Loucy (cell line): ENCODE measurements at regions not wholly inside any gene's neighbourhood (a gene's known extent, or its start where the extent isn't known, plus 50 kb on each side); places are given as distances from the start of the nearest gene placed in this dataset.

Experiments
- H2AFZ ChIP-seq: fragments of 200-600 bp; sonication (generic); 2 replicates; pipeline ENCODE4 v1.6.0; 2016; ENCODE audit warnings: antibody characterized with exemption, mild to moderate bottlenecking, low read length, moderate library complexity
- H3F3A ChIP-seq: fragments of 200-600 bp; 2 replicates; pipeline ENCODE4 v1.6.0; 2016; ENCODE audit warnings: antibody characterized with exemption, low read depth, mild to moderate bottlenecking
- H3K27me3 ChIP-seq: fragments of 200-600 bp; sonication (generic); 2 replicates; pipeline ENCODE4 v1.6.1; 2014; ENCODE audit warnings: low read length, mild to moderate bottlenecking; ENCODE audit not compliant: insufficient read depth, poor library complexity, severe bottlenecking
- H3K36me3 ChIP-seq: fragments of 200-600 bp; sonication (generic); 2 replicates; pipeline ENCODE4 v1.6.1; 2016; ENCODE audit warnings: low read length; ENCODE audit not compliant: insufficient read depth
- H3K4me1 ChIP-seq: fragments of 200-600 bp; sonication (generic); 2 replicates; pipeline ENCODE4 v1.5.1; 2014; ENCODE audit warnings: low read length, mild to moderate bottlenecking; ENCODE audit not compliant: insufficient read depth, poor library complexity, severe bottlenecking
- H3K4me2 ChIP-seq: fragments of 200-600 bp; sonication (generic); 2 replicates; pipeline ENCODE4 v1.6.0; 2014; ENCODE audit warnings: antibody characterized with exemption, low read length, low read depth, mild to moderate bottlenecking; ENCODE audit not compliant: poor library complexity, severe bottlenecking
- H3K4me3 ChIP-seq: fragments of 200-600 bp; sonication (generic); 2 replicates; pipeline ENCODE4 v1.5.1; 2014; ENCODE audit warnings: low read length, mild to moderate bottlenecking, mixed read lengths; ENCODE audit not compliant: poor library complexity, severe bottlenecking
- H3K79me2 ChIP-seq: fragments of 200-600 bp; sonication (generic); 2 replicates; pipeline ENCODE4 v1.6.1; 2014; ENCODE audit warnings: low read length; ENCODE audit not compliant: insufficient read depth
- H3K9ac ChIP-seq: fragments of 200-600 bp; sonication (generic); 2 replicates; pipeline ENCODE4 v1.6.0; 2014; ENCODE audit warnings: mild to moderate bottlenecking, low read depth, low read length, moderate library complexity; ENCODE audit not compliant: poor library complexity, severe bottlenecking
- H3K9me2 ChIP-seq: fragments of 200-600 bp; sonication (generic); replicated peaks from 2 replicates; pipeline ENCODE4 v1.6.1; 2016; ENCODE audit warnings: low read depth, low read length, mixed read lengths
- H3K9me3 ChIP-seq: fragments of 200-600 bp; sonication (generic); 2 replicates; pipeline ENCODE4 v1.6.1; 2014; ENCODE audit warnings: mild to moderate bottlenecking, antibody characterized with exemption, low read length, low read depth; ENCODE audit not compliant: insufficient read depth
- H4K20me1 ChIP-seq: fragments of 200-600 bp; sonication (generic); 2 replicates; pipeline ENCODE4 v1.6.0; 2014; ENCODE audit warnings: antibody characterized with exemption, low read length, mild to moderate bottlenecking; ENCODE audit not compliant: insufficient read depth, poor library complexity, severe bottlenecking
- CTCF ChIP-seq: fragments of 200-600 bp; sonication (generic); conservative IDR thresholded peaks from 2 replicates; pipeline ENCODE4 v1.5.1; 2014; ENCODE audit warnings: mild to moderate bottlenecking, antibody characterized with exemption, low read length
- EZH2phosphoT487 ChIP-seq: fragments of 200-600 bp; IDR thresholded peaks from 2 replicates; pipeline ENCODE4 v1.6.1; 2018; ENCODE audit warnings: antibody characterized with exemption, mild to moderate bottlenecking, moderate library complexity, borderline replicate concordance

GRCh38 chr7:415646-416525 is 103.8 kb downstream of the PDGFA start:
- no peaks in the 10 kb centered on the region for H3K27me3 ChIP-seq
- no peaks in the 10 kb centered on the region for H4K20me1 ChIP-seq
- no peaks in the 10 kb centered on the region for H3F3A ChIP-seq
- H3K4me2 ChIP-seq = no peak overlapping the region
- no peak overlapping the region for H2AFZ ChIP-seq
- H3K36me3 ChIP-seq = no peaks in the 10 kb centered on the region
- no peak overlapping the region for H3K9ac ChIP-seq
- no peak overlapping the region for H3K4me3 ChIP-seq
- TF ChIP-seq EZH2phosphoT487 (no peak), CTCF (no peak)
- H3K79me2 ChIP-seq = no peaks in the 10 kb centered on the region
- peaks cover 6% of the 10 kb centered on the region; the same call in 1 of the 2 replicates for H3K9me3 ChIP-seq
- H3K9me2 ChIP-seq = no peaks in the 10 kb centered on the region
- H3K4me1 ChIP-seq = no peaks in the 10 kb centered on the region

- no peak for TF ChIP-seq EZH2phosphoT487
- no peak for TF ChIP-seq CTCF
Observed at GRCh38 chr7:416761-417624, 102.7 kb downstream of the PDGFA start.

GRCh38 chr7:417625-417889 is 102.1 kb downstream of the PDGFA start:
- Histone ChIP-seq H3K9me3 (peaks cover 11% of the 10 kb centered on the region; the same call in 1 of the 2 replicates), H3K4me2 (no peak overlapping the region), H3K27me3 (no peaks in the 10 kb centered on the region), H3K4me3 (no peak overlapping the region), H2AFZ (no peak overlapping the region), H3K79me2 (no peaks in the 10 kb centered on the region), H3K9ac (no peak overlapping the region), H4K20me1 (no peaks in the 10 kb centered on the region), H3K36me3 (no peaks in the 10 kb centered on the region), H3F3A (no peaks in the 10 kb centered on the region), H3K4me1 (no peaks in the 10 kb centered on the region), H3K9me2 (no peaks in the 10 kb centered on the region)
- TF ChIP-seq EZH2phosphoT487 = no peak

More at GRCh38 chr7:416761-417624, 102.7 kb downstream of the PDGFA start:
- no peak overlapping the region for H3K4me3 ChIP-seq
- H4K20me1 ChIP-seq = no peaks in the 10 kb centered on the region
- H3K79me2 ChIP-seq = no peaks in the 10 kb centered on the region
- no peaks in the 10 kb centered on the region for H3F3A ChIP-seq
- no peaks in the 10 kb centered on the region for H3K4me1 ChIP-seq
- peaks cover 6% of the 10 kb centered on the region; the same call in 1 of the 2 replicates for H3K9me3 ChIP-seq
- H3K36me3 ChIP-seq = no peaks in the 10 kb centered on the region
- no peaks in the 10 kb centered on the region for H3K27me3 ChIP-seq
- no peaks in the 10 kb centered on the region for H3K9me2 ChIP-seq
- H2AFZ ChIP-seq = no peak overlapping the region
- no peak overlapping the region for H3K9ac ChIP-seq
- no peak overlapping the region for H3K4me2 ChIP-seq
